ENCODE measurements at regions not wholly inside any gene's neighbourhood (a gene's known extent, or its start where the extent isn't known, plus 50 kb on each side); places are given as distances from the start of the nearest gene placed in this dataset. TPM values are rescaled to one million over a fixed set of nuclear protein-coding genes. Genes with fewer than 3 reads are reported as not detected.

DNA sequence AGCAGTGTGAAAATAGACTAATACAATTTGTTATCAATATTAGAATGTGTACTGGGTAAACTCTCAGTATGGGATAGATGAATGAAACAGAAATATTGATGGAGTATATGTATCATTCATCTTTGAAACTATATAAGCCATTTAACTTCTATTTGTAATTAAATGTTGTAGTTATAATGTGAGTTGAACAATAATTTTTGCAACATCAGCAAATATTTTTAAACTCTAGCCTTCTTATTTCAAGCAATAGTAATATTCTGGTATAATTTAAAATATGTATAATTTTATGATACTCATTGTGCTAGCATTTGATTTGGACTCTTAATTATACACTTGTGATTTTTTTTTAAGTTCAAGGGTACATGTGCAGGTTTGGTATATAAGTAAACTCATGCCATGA is 59.6 kb upstream of the RGMB start:
- Histone ChIP-seq H3K36me3 (no peaks in the 10 kb centered on the region), H3K27ac (no peak overlapping the region), H3K27me3 (no peaks in the 10 kb centered on the region), H3K4me3 (no peak overlapping the region), H3K9me3 (no peaks in the 10 kb centered on the region), H3K4me1 (no peaks in the 10 kb centered on the region)
- DNase-seq (ENCODE audit: extremely low spot score in 2 of 2), result no peak
- TF ChIP-seq POLR2A (IDR thresholded peaks at IDR 0.05) (no peak), POLR2AphosphoS5 (IDR thresholded peaks at IDR 0.05; ENCODE audit: insufficient read depth in 1 of 2, low read depth in 1 of 2) (no peak), CTCF (IDR thresholded peaks at IDR 0.05) (no peak)
- intact Hi-C loops (cut with DNase I), result no loop called here

- Histone ChIP-seq H3K4me1 (no peaks in the 10 kb centered on the region), H3K36me3 (no peaks in the 10 kb centered on the region), H3K9me3 (no peaks in the 10 kb centered on the region), H3K4me3 (no peak overlapping the region), H3K27me3 (no peaks in the 10 kb centered on the region), H3K27ac (no peak overlapping the region)
- intact Hi-C loops (cut with DNase I), result no loop called here
- TF ChIP-seq POLR2A (IDR thresholded peaks at IDR 0.05), result no peak
- no peak for DNase-seq (ENCODE audit: extremely low spot score in 2 of 2)
Observed at GRCh38 chr5:98714710-98715288, 58.7 kb upstream of the RGMB start.

- Histone ChIP-seq H3K4me3 (no peak overlapping the region), H3K27me3 (no peaks in the 10 kb centered on the region), H3K4me1 (no peaks in the 10 kb centered on the region), H3K9me3 (no peaks in the 10 kb centered on the region), H3K27ac (no peak overlapping the region), H3K36me3 (no peaks in the 10 kb centered on the region)
- TF ChIP-seq CTCF (IDR thresholded peaks at IDR 0.05), result no peak
- no peak for TF ChIP-seq POLR2AphosphoS5 (IDR thresholded peaks at IDR 0.05; ENCODE audit: insufficient read depth in 1 of 2, low read depth in 1 of 2)
- TF ChIP-seq POLR2A (IDR thresholded peaks at IDR 0.05), result no peak
- intact Hi-C loops (cut with DNase I), result no loop called here
- DNase-seq (ENCODE audit: extremely low spot score in 2 of 2), result no peak
Observed at GRCh38 chr5:98721231-98721928, 52.1 kb upstream of the RGMB start.

GRCh38 chr5:98722188-98722587 is 51.3 kb upstream of the RGMB start:
- no peak for TF ChIP-seq CTCF (IDR thresholded peaks at IDR 0.05)
- no peak for TF ChIP-seq POLR2A (IDR thresholded peaks at IDR 0.05)
- no peak for TF ChIP-seq POLR2AphosphoS5 (IDR thresholded peaks at IDR 0.05; ENCODE audit: insufficient read depth in 1 of 2, low read depth in 1 of 2)

DNA sequence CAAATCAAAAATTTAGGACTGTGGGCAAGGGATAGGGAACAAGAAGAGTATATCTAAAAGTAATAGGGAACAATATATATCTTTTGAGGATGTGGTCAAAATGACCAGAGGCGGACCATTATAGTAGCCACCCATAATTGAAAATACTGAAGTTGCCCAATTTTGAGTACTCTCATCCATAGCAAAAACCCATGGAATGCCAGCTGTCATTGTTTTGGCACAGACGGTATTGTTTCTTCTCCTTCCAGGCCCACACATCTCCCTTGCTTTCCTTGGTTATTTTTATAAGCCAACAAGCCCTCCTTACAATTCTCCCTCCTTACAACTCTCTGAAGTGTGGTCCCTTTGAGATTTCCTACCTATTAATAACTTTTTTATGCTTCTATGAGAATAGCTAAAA is 50.4 kb upstream of the RGMB start:
- TF ChIP-seq POLR2A (IDR thresholded peaks at IDR 0.05) (no peak), CTCF (IDR thresholded peaks at IDR 0.05) (no peak), POLR2AphosphoS5 (IDR thresholded peaks at IDR 0.05; ENCODE audit: insufficient read depth in 1 of 2, low read depth in 1 of 2) (no peak)
- no peak for DNase-seq (ENCODE audit: extremely low spot score in 2 of 2)
- Histone ChIP-seq H3K4me1 (no peaks in the 10 kb centered on the region), H3K36me3 (no peaks in the 10 kb centered on the region), H3K27ac (no peak overlapping the region), H3K9me3 (no peaks in the 10 kb centered on the region), H3K4me3 (no peak overlapping the region), H3K27me3 (no peaks in the 10 kb centered on the region)
- intact Hi-C loops (cut with DNase I), result no loop called here

More at GRCh38 chr5:98722188-98722587, 51.3 kb upstream of the RGMB start:
- DNase-seq (ENCODE audit: extremely low spot score in 2 of 2), result no peak
- Histone ChIP-seq H3K27ac (no peak overlapping the region), H3K27me3 (no peaks in the 10 kb centered on the region), H3K4me3 (no peak overlapping the region), H3K36me3 (no peaks in the 10 kb centered on the region), H3K4me1 (no peaks in the 10 kb centered on the region), H3K9me3 (no peaks in the 10 kb centered on the region)
- intact Hi-C loops (cut with DNase I), result no loop called here

Small RNA genes lying in the stretch of these regions (small RNA-seq; reads per million reads assigned to genes)
- gene AC008834.1, result not detected
- gene AC074133.1, result not detected
- not detected for gene MRPS35P2
